Breast epithelium (tissue), 3 donors: ENCODE measurements at regions not wholly inside any gene's neighbourhood (a gene's known extent, or its start where the extent isn't known, plus 50 kb on each side); places are given as distances from the start of the nearest gene placed in this dataset.

Experiments used
- CTCF ChIP-seq, 3 donors: fragments of 450-650 bp; IDR thresholded peaks; one replicate each; pipeline ENCODE4 v1.5.1; 2016 to 2017; ENCODE audit warnings: antibody characterized with exemption in 3 of 3, mild to moderate bottlenecking in 3 of 3, moderate library complexity in 3 of 3
- POLR2A ChIP-seq: fragments of 450-650 bp; IDR thresholded peaks from one replicate; pipeline ENCODE4 v1.6.1; 2016; ENCODE audit warnings: antibody characterized with exemption, mild to moderate bottlenecking, moderate library complexity
- POLR2AphosphoS5 ChIP-seq, 3 donors: sonication (generic); formaldehyde crosslinking; IDR thresholded peaks; one replicate each; pipeline ENCODE4 v1.6.1; 2017; ENCODE audit warnings: antibody characterized with exemption in 3 of 3

- TF ChIP-seq CTCF (IDR thresholded peaks at IDR 0.05): no peak
- no peak for TF ChIP-seq POLR2A
- TF ChIP-seq POLR2AphosphoS5 (IDR thresholded peaks at IDR 0.05): no peak
These were observed 403.1 kb upstream of the SEMA3C start for GRCh38 chr7:81321949-81322348.
